HepG2 (cell line): ENCODE measurements at regions not wholly inside any gene's neighbourhood (a gene's known extent, or its start where the extent isn't known, plus 50 kb on each side); places are given as distances from the start of the nearest gene placed in this dataset.

ENCODE experiments used
- ARID3A ChIP-seq: IDR thresholded peaks from 2 replicates; pipeline ENCODE4 v1.6.1; 2012; ENCODE audit warnings: low read depth, low read length, improper control_type of control experiment
- CCAR2 ChIP-seq: fragments of 200-400 bp; formaldehyde crosslinking; optimal IDR thresholded peaks from 2 replicates; pipeline ENCODE3; 2018; ENCODE audit warnings: low read depth, mild to moderate bottlenecking, low read length, moderate library complexity
- EHMT2 ChIP-seq: fragments of 200-600 bp; sonication (generic); IDR thresholded peaks from 2 replicates; pipeline ENCODE4 v1.7.0; 2017; ENCODE audit warnings: antibody characterized with exemption, low read depth, low read length, borderline replicate concordance
- KAT7 ChIP-seq: IDR thresholded peaks from 2 replicates; pipeline ENCODE4 v1.6.1; 2018; ENCODE audit warnings: borderline replicate concordance, missing compliant biosample characterization
- KLF9 ChIP-seq: IDR thresholded peaks from 2 replicates; pipeline ENCODE4 v1.6.1; 2016; ENCODE audit warnings: low read depth
- POGK ChIP-seq: sonication (generic); formaldehyde crosslinking; conservative IDR thresholded peaks from 2 replicates; pipeline ENCODE4 v1.8.0; 2022; ENCODE audit warnings: mild to moderate bottlenecking, moderate library complexity, missing genetic modification reagents
- RARA ChIP-seq: IDR thresholded peaks from 2 replicates; pipeline ENCODE4 v1.6.1; 2016; ENCODE audit warnings: missing genetic modification reagents, missing compliant biosample characterization
- SP2 ChIP-seq: sonication (generic); formaldehyde crosslinking; IDR thresholded peaks from 2 replicates; pipeline ENCODE4 v1.5.1; 2020; ENCODE audit warnings: mild to moderate bottlenecking, missing genetic modification reagents
- ZNF510 ChIP-seq: sonication (generic); formaldehyde crosslinking; IDR thresholded peaks from 2 replicates; pipeline ENCODE4 v1.4.0; 2020; ENCODE audit warnings: low read depth, mild to moderate bottlenecking, missing genetic modification reagents
- ZNF512 ChIP-seq: sonication (generic); formaldehyde crosslinking; IDR thresholded peaks from 2 replicates; pipeline ENCODE4 v1.4.0; 2020; ENCODE audit warnings: mild to moderate bottlenecking, missing genetic modification reagents

GRCh38 chr6:84897011-84897410 is 132.6 kb upstream of the TBX18 start (continued):
- TF ChIP-seq KAT7 (CRISPR knock-in tag), result no peak
- no peak for TF ChIP-seq ZNF510
- no peak for TF ChIP-seq RARA (CRISPR knock-in tag)
- no peak for TF ChIP-seq KLF9 (CRISPR knock-in tag)
- no peak for TF ChIP-seq ARID3A
- TF ChIP-seq SP2 (CRISPR knock-in tag), result no peak
- TF ChIP-seq EHMT2, result no peak
- no peak for TF ChIP-seq ZNF512
- TF ChIP-seq CCAR2, result no peak
- no peak for TF ChIP-seq POGK (CRISPR knock-in tag)
